ENCODE measurements at regions not wholly inside any gene's neighbourhood (a gene's known extent, or its start where the extent isn't known, plus 50 kb on each side); places are given as distances from the start of the nearest gene placed in this dataset.

- no peak overlapping the region for H2BK120ac ChIP-seq (ENCODE audit: low read depth, low read length)
- no CpG with 5 or more reads among the region's 8 CpGs for WGBS (ENCODE audit: extremely low coverage, insufficient coverage, low lambda C conversion rate)
Observed at GRCh38 chr18:56224669-56225561, 413.5 kb downstream of the TXNL1 start.

DNA sequence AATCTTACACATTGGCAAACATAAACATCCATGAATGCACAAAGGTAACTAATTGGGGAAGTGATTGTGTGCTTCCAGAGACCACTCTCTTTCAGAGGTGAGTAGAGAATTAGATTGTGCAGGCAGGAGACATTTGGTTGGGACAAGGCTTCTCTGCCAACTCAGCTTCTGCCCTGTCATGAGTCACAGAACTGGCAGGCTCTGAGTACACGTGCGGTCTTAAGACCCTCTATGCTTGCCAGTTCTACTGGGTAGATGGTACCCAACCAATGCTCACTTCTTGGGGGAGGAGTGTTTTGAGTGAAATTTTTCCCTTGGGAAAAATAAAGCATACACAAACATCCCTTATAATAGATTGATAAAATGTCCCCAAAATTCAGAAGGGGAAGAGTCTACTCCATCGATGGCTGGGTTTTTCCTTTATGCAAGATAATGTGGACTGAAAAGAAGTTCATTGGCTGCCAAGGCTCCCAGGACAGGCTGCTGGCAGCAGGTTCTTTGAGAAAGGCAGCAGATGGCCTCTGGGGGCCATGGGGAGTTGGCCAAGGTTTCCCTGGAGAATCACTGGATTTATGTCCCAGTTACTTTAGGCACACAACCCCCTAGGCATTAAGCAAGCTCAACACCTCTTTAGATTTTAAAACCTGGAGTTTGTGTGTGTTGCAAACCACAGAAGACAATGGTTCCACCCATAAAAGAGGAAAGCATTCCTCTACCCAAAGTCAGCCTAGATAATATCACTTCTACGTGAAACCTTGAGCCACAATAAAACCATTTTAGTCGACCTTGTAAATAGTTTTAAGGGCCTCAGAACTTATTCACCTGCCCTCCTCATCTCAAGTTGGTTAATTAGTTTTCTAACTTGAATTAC lies 417.0 kb downstream of the TXNL1 start:
- no peak overlapping the region for H3K23ac ChIP-seq (ENCODE audit: low read length)

More at GRCh38 chr18:56224669-56225561, 413.5 kb downstream of the TXNL1 start:
- H4K8ac ChIP-seq (ENCODE audit: low read depth, low read length) = no peak overlapping the region
- no peaks in the 10 kb centered on the region for H3K4me1 ChIP-seq (ENCODE audit: control insufficient read depth, low read depth, low read length)
- no peak overlapping the region for H3K56ac ChIP-seq (ENCODE audit: low read length)
- H3K4ac ChIP-seq (ENCODE audit: low read depth, low read length) = no peak overlapping the region
- H3K79me2 ChIP-seq (ENCODE audit: control insufficient read depth, insufficient read depth, low read length) = no peaks in the 10 kb centered on the region
- H3K27me3 ChIP-seq (ENCODE audit: insufficient read depth, low read length, poor library complexity) = no peaks in the 10 kb centered on the region
- DNase-seq = no peak
- no peaks in the 10 kb centered on the region for H3K79me1 ChIP-seq (ENCODE audit: low read length)
- no peak overlapping the region for H3K9ac ChIP-seq (ENCODE audit: low read length)
- H2BK5ac ChIP-seq (ENCODE audit: low read length) = no peak overlapping the region
- H4K5ac ChIP-seq (ENCODE audit: low read length) = no peak overlapping the region
- H2AK5ac ChIP-seq (ENCODE audit: low read length) = no peak overlapping the region
- H2BK15ac ChIP-seq (replicated peaks; ENCODE audit: low read depth) = no peak overlapping the region
- H3K23ac ChIP-seq (ENCODE audit: low read length) = no peak overlapping the region
- no peak overlapping the region for H3K4me3 ChIP-seq (ENCODE audit: low read length)
- no peak overlapping the region for H3K18ac ChIP-seq (ENCODE audit: low read length)
- H3K4me2 ChIP-seq (ENCODE audit: low read length) = no peak overlapping the region
- H3K27ac ChIP-seq (ENCODE audit: low read depth, low read length) = no peak overlapping the region
- H3K36me3 ChIP-seq (ENCODE audit: control insufficient read depth, insufficient read depth, low read length) = no peaks in the 10 kb centered on the region

GRCh38 chr18:56217406-56217805 lies 421.0 kb downstream of the TXNL1 start:
- H3K4me2 ChIP-seq (ENCODE audit: low read length) = no peak overlapping the region
- H3K4me1 ChIP-seq (ENCODE audit: control insufficient read depth, low read depth, low read length) = no peaks in the 10 kb centered on the region
- H3K4me3 ChIP-seq (ENCODE audit: low read length) = no peak overlapping the region
- H4K5ac ChIP-seq (ENCODE audit: low read length) = no peak overlapping the region
- H3K18ac ChIP-seq (ENCODE audit: low read length) = no peak overlapping the region
- H3K27me3 ChIP-seq (ENCODE audit: insufficient read depth, low read length, poor library complexity) = no peaks in the 10 kb centered on the region
- DNase-seq = no peak
- no peaks in the 10 kb centered on the region for H3K36me3 ChIP-seq (ENCODE audit: control insufficient read depth, insufficient read depth, low read length)
- H3K9ac ChIP-seq (ENCODE audit: low read length) = no peak overlapping the region
- no peak overlapping the region for H3K27ac ChIP-seq (ENCODE audit: low read depth, low read length)
- no peak overlapping the region for H3K23ac ChIP-seq (ENCODE audit: low read length)
- no peak overlapping the region for H2BK120ac ChIP-seq (ENCODE audit: low read depth, low read length)
- no peaks in the 10 kb centered on the region for H3K79me1 ChIP-seq (ENCODE audit: low read length)
- no peaks in the 10 kb centered on the region for H3K79me2 ChIP-seq (ENCODE audit: control insufficient read depth, insufficient read depth, low read length)
- no peak overlapping the region for H4K8ac ChIP-seq (ENCODE audit: low read depth, low read length)
- WGBS (ENCODE audit: extremely low coverage, insufficient coverage, low lambda C conversion rate) = no CpG with 5 or more reads among the region's 1 CpG
- H3K56ac ChIP-seq (ENCODE audit: low read length) = no peak overlapping the region
- no peak overlapping the region for H2BK15ac ChIP-seq (replicated peaks; ENCODE audit: low read depth)
- H2BK5ac ChIP-seq (ENCODE audit: low read length) = no peak overlapping the region
- no peak overlapping the region for H2AK5ac ChIP-seq (ENCODE audit: low read length)
- H3K4ac ChIP-seq (ENCODE audit: low read depth, low read length) = no peak overlapping the region

More for the DNA sequence above, 417.0 kb downstream of the TXNL1 start:
- H3K79me2 ChIP-seq (ENCODE audit: control insufficient read depth, insufficient read depth, low read length) = no peaks in the 10 kb centered on the region
- H2BK5ac ChIP-seq (ENCODE audit: low read length) = no peak overlapping the region
- no peak overlapping the region for H3K27ac ChIP-seq (ENCODE audit: low read depth, low read length)
- no peak overlapping the region for H2AK5ac ChIP-seq (ENCODE audit: low read length)
- no peaks in the 10 kb centered on the region for H3K36me3 ChIP-seq (ENCODE audit: control insufficient read depth, insufficient read depth, low read length)
- H3K4me3 ChIP-seq (ENCODE audit: low read length) = no peak overlapping the region
- H3K56ac ChIP-seq (ENCODE audit: low read length) = no peak overlapping the region
- no peak overlapping the region for H2BK15ac ChIP-seq (replicated peaks; ENCODE audit: low read depth)
- no peak overlapping the region for H3K18ac ChIP-seq (ENCODE audit: low read length)
- no peak for DNase-seq
- no peak overlapping the region for H2BK120ac ChIP-seq (ENCODE audit: low read depth, low read length)
- H4K8ac ChIP-seq (ENCODE audit: low read depth, low read length) = no peak overlapping the region
- H3K79me1 ChIP-seq (ENCODE audit: low read length) = no peaks in the 10 kb centered on the region
- H3K9ac ChIP-seq (ENCODE audit: low read length) = no peak overlapping the region
- no peaks in the 10 kb centered on the region for H3K27me3 ChIP-seq (ENCODE audit: insufficient read depth, low read length, poor library complexity)
- H3K4me1 ChIP-seq (ENCODE audit: control insufficient read depth, low read depth, low read length) = no peaks in the 10 kb centered on the region
- no peak overlapping the region for H3K4me2 ChIP-seq (ENCODE audit: low read length)
- no peak overlapping the region for H3K4ac ChIP-seq (ENCODE audit: low read depth, low read length)
- no peak overlapping the region for H4K5ac ChIP-seq (ENCODE audit: low read length)
- no CpG with 5 or more reads among the region's 5 CpGs for WGBS (ENCODE audit: extremely low coverage, insufficient coverage, low lambda C conversion rate)

GRCh38 chr18:56214706-56215105 lies 423.7 kb downstream of the TXNL1 start:
- Histone ChIP-seq H2BK15ac (replicated peaks; ENCODE audit: low read depth) (no peak overlapping the region), H3K79me1 (ENCODE audit: low read length) (no peaks in the 10 kb centered on the region), H4K5ac (ENCODE audit: low read length) (no peak overlapping the region), H4K8ac (ENCODE audit: low read depth, low read length) (no peak overlapping the region), H3K18ac (ENCODE audit: low read length) (no peak overlapping the region), H3K9ac (ENCODE audit: low read length) (no peak overlapping the region), H3K23ac (ENCODE audit: low read length) (no peak overlapping the region), H3K4ac (ENCODE audit: low read depth, low read length) (no peak overlapping the region), H3K4me2 (ENCODE audit: low read length) (no peak overlapping the region), H3K36me3 (ENCODE audit: control insufficient read depth, insufficient read depth, low read length) (no peaks in the 10 kb centered on the region), H3K4me3 (ENCODE audit: low read length) (no peak overlapping the region), H2BK120ac (ENCODE audit: low read depth, low read length) (no peak overlapping the region), H3K27ac (ENCODE audit: low read depth, low read length) (no peak overlapping the region), H2AK5ac (ENCODE audit: low read length) (no peak overlapping the region), H3K56ac (ENCODE audit: low read length) (no peak overlapping the region), H3K79me2 (ENCODE audit: control insufficient read depth, insufficient read depth, low read length) (no peaks in the 10 kb centered on the region), H3K4me1 (ENCODE audit: control insufficient read depth, low read depth, low read length) (no peaks in the 10 kb centered on the region), H2BK5ac (ENCODE audit: low read length) (no peak overlapping the region), H3K27me3 (ENCODE audit: insufficient read depth, low read length, poor library complexity) (no peaks in the 10 kb centered on the region)
- no peak for DNase-seq
- no CpG with 5 or more reads among the region's 1 CpG for WGBS (ENCODE audit: extremely low coverage, insufficient coverage, low lambda C conversion rate)

- H3K4me3 ChIP-seq (ENCODE audit: low read length) = no peak overlapping the region
- H3K23ac ChIP-seq (ENCODE audit: low read length) = no peak overlapping the region
- no peaks in the 10 kb centered on the region for H3K79me1 ChIP-seq (ENCODE audit: low read length)
- no peak overlapping the region for H3K18ac ChIP-seq (ENCODE audit: low read length)
- no peak overlapping the region for H4K8ac ChIP-seq (ENCODE audit: low read depth, low read length)
- no peaks in the 10 kb centered on the region for H3K36me3 ChIP-seq (ENCODE audit: control insufficient read depth, insufficient read depth, low read length)
- no peaks in the 10 kb centered on the region for H3K79me2 ChIP-seq (ENCODE audit: control insufficient read depth, insufficient read depth, low read length)
- no peak overlapping the region for H3K27ac ChIP-seq (ENCODE audit: low read depth, low read length)
- no peak overlapping the region for H3K4me2 ChIP-seq (ENCODE audit: low read length)
- H3K27me3 ChIP-seq (ENCODE audit: insufficient read depth, low read length, poor library complexity) = no peaks in the 10 kb centered on the region
- no peak overlapping the region for H2BK5ac ChIP-seq (ENCODE audit: low read length)
- no CpG with 5 or more reads among the region's 3 CpGs for WGBS (ENCODE audit: extremely low coverage, insufficient coverage, low lambda C conversion rate)
- no peak overlapping the region for H4K5ac ChIP-seq (ENCODE audit: low read length)
- no peak overlapping the region for H3K4ac ChIP-seq (ENCODE audit: low read depth, low read length)
- H3K56ac ChIP-seq (ENCODE audit: low read length) = no peak overlapping the region
- no peak overlapping the region for H3K9ac ChIP-seq (ENCODE audit: low read length)
- H2BK15ac ChIP-seq (replicated peaks; ENCODE audit: low read depth) = no peak overlapping the region
- no peak overlapping the region for H2AK5ac ChIP-seq (ENCODE audit: low read length)
- H2BK120ac ChIP-seq (ENCODE audit: low read depth, low read length) = no peak overlapping the region
- H3K4me1 ChIP-seq (ENCODE audit: control insufficient read depth, low read depth, low read length) = no peaks in the 10 kb centered on the region
- DNase-seq = no peak
Observed at GRCh38 chr18:56210520-56210919, 427.9 kb downstream of the TXNL1 start.
